HepG2 (cell line): ENCODE measurements at regions not wholly inside any gene's neighbourhood (a gene's known extent, or its start where the extent isn't known, plus 50 kb on each side); places are given as distances from the start of the nearest gene placed in this dataset.

Experiments used
- ATAC-seq: fragments of 200-7000 bp; cut with Tn5 transposase; 3 replicates; pipeline ENCODE4 v1.9.1; 2020; ENCODE audit warnings: mild to moderate bottlenecking, moderate library complexity
- BruUV-seq: library from RNA; stranded (reverse); fragments of 400-500 nt; replicated peaks from 2 replicates; lab custom pipeline; 2021; lab: Mats Ljungman, UMichigan
- CTCF ChIA-PET: fragments of 300-600 bp; formaldehyde crosslinking; extraction: SDS; loops from one replicate; lab custom pipeline; 2021; ENCODE audit warnings: low total read pairs, inconsistent platforms, low intra/inter-chr PET ratio; lab: Yijun Ruan, JAX
- POLR2A ChIA-PET: fragments of 350-600 bp; sonication (Branson Sonifier 250); formaldehyde crosslinking; loops from one replicate; lab custom pipeline; 2020; ENCODE audit warnings: antibody characterized with exemption, inconsistent platforms; lab: Yijun Ruan, JAX
- DNase-seq: peaks from one replicate; pipeline ENCODE4 v3.0.0-alpha.2; 2015; ENCODE audit warnings: low spot score
- FAIRE-seq: peaks from 3 replicates; lab custom pipeline; 2011; peaks lifted over from hg19 to GRCh38; lab: Jason Lieb, UNC
- H2AFZ ChIP-seq: one replicate; pipeline ENCODE4 v1.6.1; 2011; ENCODE audit warnings: low read length, inconsistent platforms
- H3K27ac ChIP-seq: fragments of 300-600 bp; 3 replicates; pipeline ENCODE4 v1.8.0; 2011; ENCODE audit warnings: mixed run types, mild to moderate bottlenecking, mixed read lengths, low read length, inconsistent platforms; ENCODE audit not compliant: insufficient read depth; ENCODE audit errors: extremely low read length
- H3K27me3 ChIP-seq, 2 experiments: fragments of 200-600 bp in 1 of 2; 2 replicates in 1 of 2; 3 replicates in 1 of 2; pipeline versions ENCODE4 v1.6.0 to v1.8.0; 2011; ENCODE audit warnings: low read length in 2 of 2, mild to moderate bottlenecking in 2 of 2, moderate library complexity in 2 of 2, inconsistent platforms in 1 of 2; ENCODE audit not compliant: insufficient read depth in 2 of 2, control insufficient read depth in 1 of 2
- H3K36me3 ChIP-seq, 2 experiments: fragments of 200-600 bp in 1 of 2; replicated peaks in 1 of 2; 2 replicates in 1 of 2; 3 replicates in 1 of 2; pipeline versions ENCODE4 v1.5.1 to v1.8.0; 2011; ENCODE audit warnings: low read length in 2 of 2, inconsistent platforms in 1 of 2; ENCODE audit not compliant: insufficient read depth in 2 of 2, control insufficient read depth in 1 of 2
- H3K4me1 ChIP-seq: 2 replicates; pipeline ENCODE4 v1.5.1; 2012; ENCODE audit warnings: low read length, inconsistent platforms; ENCODE audit not compliant: insufficient read depth
- H3K4me2 ChIP-seq: 2 replicates; pipeline ENCODE4 v1.6.0; 2011; ENCODE audit warnings: low read depth, low read length, inconsistent platforms
- H3K4me3 ChIP-seq, 3 experiments: fragments of 200-600 bp in 1 of 3; sonication (generic), shearing (Covaris generic) in 1 of 3; replicated peaks in 1 of 3; 2 replicates each; pipeline ENCODE4 v1.5.1; 2011 to 2016; ENCODE audit warnings: low read length in 3 of 3, inconsistent platforms in 2 of 3, low read depth in 2 of 3, mild to moderate bottlenecking in 2 of 3, control low read depth in 1 of 3, mixed read lengths in 1 of 3; ENCODE audit not compliant: insufficient read depth in 1 of 3
- H3K79me2 ChIP-seq: one replicate; pipeline ENCODE4 v1.6.1; 2011; ENCODE audit warnings: low read length, inconsistent platforms; ENCODE audit not compliant: insufficient read depth
- H3K9ac ChIP-seq: 2 replicates; pipeline ENCODE4 v1.6.0; 2011; ENCODE audit warnings: mild to moderate bottlenecking, low read depth, low read length, inconsistent platforms; ENCODE audit not compliant: insufficient read depth
- H3K9me3 ChIP-seq: 2 replicates; pipeline ENCODE4 v1.5.1; 2012; ENCODE audit warnings: mild to moderate bottlenecking, low read length
- H4K20me1 ChIP-seq: 2 replicates; pipeline ENCODE4 v1.6.0; 2011; ENCODE audit warnings: inconsistent platforms, mild to moderate bottlenecking, low read length, moderate library complexity; ENCODE audit not compliant: insufficient read depth
- ATM ChIP-seq: fragments of 450-650 bp; IDR thresholded peaks from 2 replicates; pipeline ENCODE4 v1.7.1; 2017; ENCODE audit warnings: mild to moderate bottlenecking, borderline replicate concordance
- BHLHE40 ChIP-seq: IDR thresholded peaks from 2 replicates; pipeline ENCODE4 v1.6.1; 2011; ENCODE audit warnings: low read length, improper control_type of control experiment
- DMAP1 ChIP-seq: IDR thresholded peaks from 2 replicates; pipeline ENCODE4 v1.6.1; 2016
- MED8 ChIP-seq: sonication (generic); formaldehyde crosslinking; IDR thresholded peaks from 2 replicates; pipeline ENCODE4 v1.8.1; 2023; ENCODE audit warnings: mild to moderate bottlenecking, missing genetic modification reagents; ENCODE audit not compliant: insufficient replicate concordance
- MTF1 ChIP-seq: sonication (generic); formaldehyde crosslinking; IDR thresholded peaks from 2 replicates; pipeline ENCODE4 v1.5.0; 2020; ENCODE audit warnings: missing genetic modification reagents
- NR3C1 ChIP-seq: sonication (generic); formaldehyde crosslinking; IDR thresholded peaks from 2 replicates; pipeline ENCODE4 v1.4.0; 2020; ENCODE audit warnings: missing genetic modification reagents
- RBM22 ChIP-seq: fragments of 200-400 bp; formaldehyde crosslinking; optimal IDR thresholded peaks from 2 replicates; pipeline ENCODE3; 2017; ENCODE audit warnings: mild to moderate bottlenecking, low read length, moderate library complexity
- ZBTB7B ChIP-seq: sonication (generic); formaldehyde crosslinking; IDR thresholded peaks from 2 replicates; pipeline ENCODE4 v1.4.0; 2020; ENCODE audit warnings: missing genetic modification reagents
- ZNF432 ChIP-seq: sonication (generic); formaldehyde crosslinking; IDR thresholded peaks from 2 replicates; pipeline ENCODE4 v1.5.0; 2020; ENCODE audit warnings: missing genetic modification reagents, mild to moderate bottlenecking, borderline replicate concordance
- WGBS: methylation state at CpG from one replicate; pipeline ENCODE4 v1.1.6; 2017; ENCODE audit warnings: low lambda C conversion rate; 5-methylcytosine and 5-hydroxymethylcytosine counted together
- in situ Hi-C: cut with HindIII; loops from 2 replicates; pipeline ENCODE4 v1.10.0; 2017; ENCODE audit warnings: low pct_unique_long_range_greater_than_20kb; ENCODE audit not compliant: extremely low pct_ligation_motif_present
- intact Hi-C: fragments of 100-400 bp; cut with micrococcal nuclease; formaldehyde crosslinking; loops from one replicate; pipeline ENCODE4 v1.10.0; 2022; ENCODE audit not compliant: unreplicated experiment
- TF ChIP-seq, protein P1 (sequence below): sonication (generic); formaldehyde crosslinking; conservative IDR thresholded peaks from 2 replicates; pipeline ENCODE4 v1.4.0; 2020; ENCODE audit warnings: missing genetic modification reagents
- TF ChIP-seq, protein P2 (sequence below): IDR thresholded peaks from 2 replicates; pipeline ENCODE4 v1.6.1; 2016; ENCODE audit warnings: low read depth, borderline replicate concordance
- TF ChIP-seq, protein P3 (sequence below): sonication (generic); formaldehyde crosslinking; IDR thresholded peaks from 2 replicates; pipeline ENCODE4 v1.4.0; 2020; ENCODE audit warnings: missing genetic modification reagents
- TF ChIP-seq, protein P4 (sequence below): sonication (generic); formaldehyde crosslinking; IDR thresholded peaks from 2 replicates; pipeline ENCODE4 v1.5.0; 2020; ENCODE audit warnings: mild to moderate bottlenecking, missing genetic modification reagents

DNA sequence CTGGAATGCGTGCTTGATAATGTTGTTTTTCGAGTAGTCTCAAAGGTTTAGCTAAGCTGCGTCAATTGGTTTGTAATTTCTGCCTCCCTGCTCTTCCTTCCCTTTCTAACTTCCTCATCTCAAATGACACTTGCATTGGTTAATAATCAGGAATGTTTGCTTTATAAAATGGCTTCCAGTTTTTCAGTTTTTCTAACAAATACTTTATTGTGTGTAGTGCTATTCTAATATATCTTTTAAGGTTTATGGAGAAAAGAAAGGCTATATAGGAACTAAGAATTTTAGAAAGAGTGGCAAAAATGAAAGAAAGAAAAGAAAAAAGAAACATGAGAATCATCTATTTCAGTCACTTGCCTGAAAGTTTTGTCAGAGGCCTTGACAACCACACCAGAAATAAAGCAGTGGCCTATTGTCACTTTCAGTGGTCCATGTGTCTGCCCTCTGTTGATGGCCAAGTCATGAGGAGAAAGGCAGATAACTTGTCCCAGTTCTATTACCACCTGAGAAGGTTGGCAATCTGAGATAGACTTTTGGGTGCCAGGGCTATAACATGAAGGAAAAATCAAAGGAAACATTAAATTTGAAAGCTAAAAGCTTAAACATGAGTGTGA lies 221.9 kb upstream of the KITLG start:
- Histone ChIP-seq H3K36me3 (no peaks in the 10 kb centered on the region), H3K4me3 (no peak overlapping the region), H3K27me3 (no peaks in the 10 kb centered on the region; a peak in 1 of 5 replicates), H3K9me3 (no peaks in the 10 kb centered on the region), H3K27ac (no peak overlapping the region), H3K9ac (no peak overlapping the region), H2AFZ (no peak overlapping the region), H3K4me2 (no peak overlapping the region), H3K4me1 (no peaks in the 10 kb centered on the region), H3K79me2 (no peaks in the 10 kb centered on the region), H4K20me1 (no peaks in the 10 kb centered on the region)
- DNase-seq (no peak), ATAC-seq (no peak), FAIRE-seq (no peak)
- 34% methylated on average over 3 of the region's 3 CpGs for WGBS
- in situ Hi-C loops, result no loop called here
- POLR2A ChIA-PET, result no interaction called here
- no TSS peak for BruUV-seq
- intact Hi-C loops, result no loop called here
- TF ChIP-seq MED8 (CRISPR knock-in tag), result no peak
- TF ChIP-seq, protein P1, sequence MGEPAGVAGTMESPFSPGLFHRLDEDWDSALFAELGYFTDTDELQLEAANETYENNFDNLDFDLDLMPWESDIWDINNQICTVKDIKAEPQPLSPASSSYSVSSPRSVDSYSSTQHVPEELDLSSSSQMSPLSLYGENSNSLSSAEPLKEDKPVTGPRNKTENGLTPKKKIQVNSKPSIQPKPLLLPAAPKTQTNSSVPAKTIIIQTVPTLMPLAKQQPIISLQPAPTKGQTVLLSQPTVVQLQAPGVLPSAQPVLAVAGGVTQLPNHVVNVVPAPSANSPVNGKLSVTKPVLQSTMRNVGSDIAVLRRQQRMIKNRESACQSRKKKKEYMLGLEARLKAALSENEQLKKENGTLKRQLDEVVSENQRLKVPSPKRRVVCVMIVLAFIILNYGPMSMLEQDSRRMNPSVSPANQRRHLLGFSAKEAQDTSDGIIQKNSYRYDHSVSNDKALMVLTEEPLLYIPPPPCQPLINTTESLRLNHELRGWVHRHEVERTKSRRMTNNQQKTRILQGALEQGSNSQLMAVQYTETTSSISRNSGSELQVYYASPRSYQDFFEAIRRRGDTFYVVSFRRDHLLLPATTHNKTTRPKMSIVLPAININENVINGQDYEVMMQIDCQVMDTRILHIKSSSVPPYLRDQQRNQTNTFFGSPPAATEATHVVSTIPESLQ (CRISPR knock-in tag), result no peak
- TF ChIP-seq, protein P2, sequence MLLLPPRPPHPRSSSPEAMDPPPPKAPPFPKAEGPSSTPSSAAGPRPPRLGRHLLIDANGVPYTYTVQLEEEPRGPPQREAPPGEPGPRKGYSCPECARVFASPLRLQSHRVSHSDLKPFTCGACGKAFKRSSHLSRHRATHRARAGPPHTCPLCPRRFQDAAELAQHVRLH (CRISPR knock-in tag), result no peak
- TF ChIP-seq MTF1 (CRISPR knock-in tag), result no peak
- no peak for TF ChIP-seq RBM22
- TF ChIP-seq, protein P3, sequence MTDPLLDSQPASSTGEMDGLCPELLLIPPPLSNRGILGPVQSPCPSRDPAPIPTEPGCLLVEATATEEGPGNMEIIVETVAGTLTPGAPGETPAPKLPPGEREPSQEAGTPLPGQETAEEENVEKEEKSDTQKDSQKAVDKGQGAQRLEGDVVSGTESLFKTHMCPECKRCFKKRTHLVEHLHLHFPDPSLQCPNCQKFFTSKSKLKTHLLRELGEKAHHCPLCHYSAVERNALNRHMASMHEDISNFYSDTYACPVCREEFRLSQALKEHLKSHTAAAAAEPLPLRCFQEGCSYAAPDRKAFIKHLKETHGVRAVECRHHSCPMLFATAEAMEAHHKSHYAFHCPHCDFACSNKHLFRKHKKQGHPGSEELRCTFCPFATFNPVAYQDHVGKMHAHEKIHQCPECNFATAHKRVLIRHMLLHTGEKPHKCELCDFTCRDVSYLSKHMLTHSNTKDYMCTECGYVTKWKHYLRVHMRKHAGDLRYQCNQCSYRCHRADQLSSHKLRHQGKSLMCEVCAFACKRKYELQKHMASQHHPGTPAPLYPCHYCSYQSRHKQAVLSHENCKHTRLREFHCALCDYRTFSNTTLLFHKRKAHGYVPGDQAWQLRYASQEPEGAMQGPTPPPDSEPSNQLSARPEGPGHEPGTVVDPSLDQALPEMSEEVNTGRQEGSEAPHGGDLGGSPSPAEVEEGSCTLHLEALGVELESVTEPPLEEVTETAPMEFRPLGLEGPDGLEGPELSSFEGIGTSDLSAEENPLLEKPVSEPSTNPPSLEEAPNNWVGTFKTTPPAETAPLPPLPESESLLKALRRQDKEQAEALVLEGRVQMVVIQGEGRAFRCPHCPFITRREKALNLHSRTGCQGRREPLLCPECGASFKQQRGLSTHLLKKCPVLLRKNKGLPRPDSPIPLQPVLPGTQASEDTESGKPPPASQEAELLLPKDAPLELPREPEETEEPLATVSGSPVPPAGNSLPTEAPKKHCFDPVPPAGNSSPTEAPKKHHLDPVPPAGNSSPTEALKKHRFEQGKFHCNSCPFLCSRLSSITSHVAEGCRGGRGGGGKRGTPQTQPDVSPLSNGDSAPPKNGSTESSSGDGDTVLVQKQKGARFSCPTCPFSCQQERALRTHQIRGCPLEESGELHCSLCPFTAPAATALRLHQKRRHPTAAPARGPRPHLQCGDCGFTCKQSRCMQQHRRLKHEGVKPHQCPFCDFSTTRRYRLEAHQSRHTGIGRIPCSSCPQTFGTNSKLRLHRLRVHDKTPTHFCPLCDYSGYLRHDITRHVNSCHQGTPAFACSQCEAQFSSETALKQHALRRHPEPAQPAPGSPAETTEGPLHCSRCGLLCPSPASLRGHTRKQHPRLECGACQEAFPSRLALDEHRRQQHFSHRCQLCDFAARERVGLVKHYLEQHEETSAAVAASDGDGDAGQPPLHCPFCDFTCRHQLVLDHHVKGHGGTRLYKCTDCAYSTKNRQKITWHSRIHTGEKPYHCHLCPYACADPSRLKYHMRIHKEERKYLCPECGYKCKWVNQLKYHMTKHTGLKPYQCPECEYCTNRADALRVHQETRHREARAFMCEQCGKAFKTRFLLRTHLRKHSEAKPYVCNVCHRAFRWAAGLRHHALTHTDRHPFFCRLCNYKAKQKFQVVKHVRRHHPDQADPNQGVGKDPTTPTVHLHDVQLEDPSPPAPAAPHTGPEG, result no peak
- no peak for TF ChIP-seq ATM
- no peak for TF ChIP-seq ZBTB7B (CRISPR knock-in tag)
- TF ChIP-seq DMAP1 (CRISPR knock-in tag), result no peak
- TF ChIP-seq BHLHE40, result no peak
- TF ChIP-seq NR3C1, result no peak
- TF ChIP-seq ZNF432 (CRISPR knock-in tag), result no peak
- TF ChIP-seq, protein P4, sequence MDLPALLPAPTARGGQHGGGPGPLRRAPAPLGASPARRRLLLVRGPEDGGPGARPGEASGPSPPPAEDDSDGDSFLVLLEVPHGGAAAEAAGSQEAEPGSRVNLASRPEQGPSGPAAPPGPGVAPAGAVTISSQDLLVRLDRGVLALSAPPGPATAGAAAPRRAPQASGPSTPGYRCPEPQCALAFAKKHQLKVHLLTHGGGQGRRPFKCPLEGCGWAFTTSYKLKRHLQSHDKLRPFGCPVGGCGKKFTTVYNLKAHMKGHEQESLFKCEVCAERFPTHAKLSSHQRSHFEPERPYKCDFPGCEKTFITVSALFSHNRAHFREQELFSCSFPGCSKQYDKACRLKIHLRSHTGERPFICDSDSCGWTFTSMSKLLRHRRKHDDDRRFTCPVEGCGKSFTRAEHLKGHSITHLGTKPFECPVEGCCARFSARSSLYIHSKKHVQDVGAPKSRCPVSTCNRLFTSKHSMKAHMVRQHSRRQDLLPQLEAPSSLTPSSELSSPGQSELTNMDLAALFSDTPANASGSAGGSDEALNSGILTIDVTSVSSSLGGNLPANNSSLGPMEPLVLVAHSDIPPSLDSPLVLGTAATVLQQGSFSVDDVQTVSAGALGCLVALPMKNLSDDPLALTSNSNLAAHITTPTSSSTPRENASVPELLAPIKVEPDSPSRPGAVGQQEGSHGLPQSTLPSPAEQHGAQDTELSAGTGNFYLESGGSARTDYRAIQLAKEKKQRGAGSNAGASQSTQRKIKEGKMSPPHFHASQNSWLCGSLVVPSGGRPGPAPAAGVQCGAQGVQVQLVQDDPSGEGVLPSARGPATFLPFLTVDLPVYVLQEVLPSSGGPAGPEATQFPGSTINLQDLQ (CRISPR knock-in tag), result no peak
- CTCF ChIA-PET, result no interaction called here
